ENCODE measurements at regions not wholly inside any gene's neighbourhood (a gene's known extent, or its start where the extent isn't known, plus 50 kb on each side); places are given as distances from the start of the nearest gene placed in this dataset.

DNA sequence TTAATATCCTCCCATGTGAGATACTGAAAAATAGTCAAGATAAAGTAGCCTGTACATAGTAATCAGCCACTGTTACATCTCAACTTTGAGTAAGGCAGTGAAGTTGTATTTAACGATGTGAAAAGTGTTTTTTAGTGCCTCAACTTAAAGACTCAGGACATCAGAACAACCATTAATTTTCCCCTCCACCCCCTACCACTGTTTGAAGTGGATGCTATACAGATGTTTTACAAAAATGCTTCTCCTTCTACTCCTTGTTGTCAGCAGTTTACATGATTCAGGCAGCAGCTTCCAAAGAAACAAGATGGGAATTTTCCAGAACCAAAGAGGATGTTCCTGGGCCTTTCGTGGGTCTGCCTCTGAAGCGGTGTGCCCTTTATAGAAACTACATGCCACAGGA lies 143.6 kb downstream of the RPAP3 start:
- TF ChIP-seq, protein P1, sequence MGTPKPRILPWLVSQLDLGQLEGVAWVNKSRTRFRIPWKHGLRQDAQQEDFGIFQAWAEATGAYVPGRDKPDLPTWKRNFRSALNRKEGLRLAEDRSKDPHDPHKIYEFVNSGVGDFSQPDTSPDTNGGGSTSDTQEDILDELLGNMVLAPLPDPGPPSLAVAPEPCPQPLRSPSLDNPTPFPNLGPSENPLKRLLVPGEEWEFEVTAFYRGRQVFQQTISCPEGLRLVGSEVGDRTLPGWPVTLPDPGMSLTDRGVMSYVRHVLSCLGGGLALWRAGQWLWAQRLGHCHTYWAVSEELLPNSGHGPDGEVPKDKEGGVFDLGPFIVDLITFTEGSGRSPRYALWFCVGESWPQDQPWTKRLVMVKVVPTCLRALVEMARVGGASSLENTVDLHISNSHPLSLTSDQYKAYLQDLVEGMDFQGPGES (IDR thresholded peaks at IDR 0.05; ENCODE audit: low read depth, low read length) = no peak
- TF ChIP-seq ELF1 (IDR thresholded peaks at IDR 0.05) = no peak
- Histone ChIP-seq H3K27ac (ENCODE audit: low read depth in 2 of 2, low read length in 1 of 2) (no peak overlapping the region), H3K4me1 (ENCODE audit: control insufficient read depth in 1 of 2, insufficient read depth in 2 of 2, low read depth in 1 of 2, low read length in 1 of 2) (no peaks in the 10 kb centered on the region), H3K9me2 (no peaks in the 10 kb centered on the region), H3K27me3 (ENCODE audit: insufficient read depth) (peaks cover 16% of the 10 kb centered on the region; the same call in 1 of the 2 replicates), H3K9ac (no peak overlapping the region), H3K4me2 (no peak overlapping the region), H3F3A (replicated peaks; ENCODE audit: insufficient read depth) (no peaks in the 10 kb centered on the region), H3K36me3 (replicated peaks in 1 of 2; ENCODE audit: control insufficient read depth in 1 of 2, insufficient read depth in 2 of 2, low read length in 1 of 2) (no peaks in the 10 kb centered on the region), H4K20me1 (ENCODE audit: insufficient read depth) (no peaks in the 10 kb centered on the region), H3K4me3 (ENCODE audit: low read depth in 2 of 2, low read length in 1 of 2) (no peak overlapping the region), H3K9me3 (no peaks in the 10 kb centered on the region), H2AFZ (ENCODE audit: low read depth) (no peak overlapping the region), H3K79me2 (ENCODE audit: insufficient read depth) (no peaks in the 10 kb centered on the region)
- POLR2A ChIA-PET = no interaction called here
- DNase-seq = no peak
- 23% methylated on average over 3 of the region's 3 CpGs for WGBS (ENCODE audit: low lambda C conversion rate)
- CTCF ChIA-PET = no interaction called here

DNA sequence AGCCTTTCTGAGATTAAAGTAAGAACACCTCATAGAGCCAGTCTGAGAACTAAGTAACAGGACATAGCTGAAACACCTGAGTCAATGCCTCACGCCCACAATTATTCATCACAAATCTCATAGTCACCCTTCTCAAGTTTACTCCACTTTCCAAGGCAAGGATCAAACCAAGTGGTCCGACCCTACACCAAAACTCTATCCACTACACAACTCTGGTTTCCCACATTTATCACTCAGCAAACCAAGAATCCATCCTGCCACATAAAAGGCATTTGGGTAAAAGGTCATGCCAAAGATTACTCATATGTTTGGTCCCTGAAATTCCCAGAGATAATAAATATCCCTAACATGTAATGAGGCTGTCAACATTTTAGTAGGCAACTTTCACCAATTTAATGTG lies 144.1 kb downstream of the RPAP3 start:
- CTCF ChIA-PET = no interaction called here

More for the DNA sequence above, 144.1 kb downstream of the RPAP3 start:
- Histone ChIP-seq H3F3A (replicated peaks; ENCODE audit: insufficient read depth) (no peaks in the 10 kb centered on the region), H3K4me3 (ENCODE audit: low read depth in 2 of 2, low read length in 1 of 2) (no peak overlapping the region), H3K27me3 (ENCODE audit: insufficient read depth) (peaks cover 11% of the 10 kb centered on the region; the same call in 1 of the 2 replicates), H3K79me2 (ENCODE audit: insufficient read depth) (no peaks in the 10 kb centered on the region), H3K4me2 (no peak overlapping the region), H3K4me1 (ENCODE audit: control insufficient read depth in 1 of 2, insufficient read depth in 2 of 2, low read depth in 1 of 2, low read length in 1 of 2) (no peaks in the 10 kb centered on the region), H3K9ac (no peak overlapping the region), H3K36me3 (replicated peaks in 1 of 2; ENCODE audit: control insufficient read depth in 1 of 2, insufficient read depth in 2 of 2, low read length in 1 of 2) (no peaks in the 10 kb centered on the region), H3K9me3 (no peaks in the 10 kb centered on the region), H3K9me2 (no peaks in the 10 kb centered on the region), H2AFZ (ENCODE audit: low read depth) (no peak overlapping the region), H4K20me1 (ENCODE audit: insufficient read depth) (no peaks in the 10 kb centered on the region), H3K27ac (ENCODE audit: low read depth in 2 of 2, low read length in 1 of 2) (no peak overlapping the region)
- DNase-seq = no peak
- TF ChIP-seq, protein P2, sequence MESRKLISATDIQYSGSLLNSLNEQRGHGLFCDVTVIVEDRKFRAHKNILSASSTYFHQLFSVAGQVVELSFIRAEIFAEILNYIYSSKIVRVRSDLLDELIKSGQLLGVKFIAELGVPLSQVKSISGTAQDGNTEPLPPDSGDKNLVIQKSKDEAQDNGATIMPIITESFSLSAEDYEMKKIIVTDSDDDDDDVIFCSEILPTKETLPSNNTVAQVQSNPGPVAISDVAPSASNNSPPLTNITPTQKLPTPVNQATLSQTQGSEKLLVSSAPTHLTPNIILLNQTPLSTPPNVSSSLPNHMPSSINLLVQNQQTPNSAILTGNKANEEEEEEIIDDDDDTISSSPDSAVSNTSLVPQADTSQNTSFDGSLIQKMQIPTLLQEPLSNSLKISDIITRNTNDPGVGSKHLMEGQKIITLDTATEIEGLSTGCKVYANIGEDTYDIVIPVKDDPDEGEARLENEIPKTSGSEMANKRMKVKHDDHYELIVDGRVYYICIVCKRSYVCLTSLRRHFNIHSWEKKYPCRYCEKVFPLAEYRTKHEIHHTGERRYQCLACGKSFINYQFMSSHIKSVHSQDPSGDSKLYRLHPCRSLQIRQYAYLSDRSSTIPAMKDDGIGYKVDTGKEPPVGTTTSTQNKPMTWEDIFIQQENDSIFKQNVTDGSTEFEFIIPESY (IDR thresholded peaks at IDR 0.05; ENCODE audit: borderline replicate concordance, low read depth) = no peak
- TF ChIP-seq, protein P3, sequence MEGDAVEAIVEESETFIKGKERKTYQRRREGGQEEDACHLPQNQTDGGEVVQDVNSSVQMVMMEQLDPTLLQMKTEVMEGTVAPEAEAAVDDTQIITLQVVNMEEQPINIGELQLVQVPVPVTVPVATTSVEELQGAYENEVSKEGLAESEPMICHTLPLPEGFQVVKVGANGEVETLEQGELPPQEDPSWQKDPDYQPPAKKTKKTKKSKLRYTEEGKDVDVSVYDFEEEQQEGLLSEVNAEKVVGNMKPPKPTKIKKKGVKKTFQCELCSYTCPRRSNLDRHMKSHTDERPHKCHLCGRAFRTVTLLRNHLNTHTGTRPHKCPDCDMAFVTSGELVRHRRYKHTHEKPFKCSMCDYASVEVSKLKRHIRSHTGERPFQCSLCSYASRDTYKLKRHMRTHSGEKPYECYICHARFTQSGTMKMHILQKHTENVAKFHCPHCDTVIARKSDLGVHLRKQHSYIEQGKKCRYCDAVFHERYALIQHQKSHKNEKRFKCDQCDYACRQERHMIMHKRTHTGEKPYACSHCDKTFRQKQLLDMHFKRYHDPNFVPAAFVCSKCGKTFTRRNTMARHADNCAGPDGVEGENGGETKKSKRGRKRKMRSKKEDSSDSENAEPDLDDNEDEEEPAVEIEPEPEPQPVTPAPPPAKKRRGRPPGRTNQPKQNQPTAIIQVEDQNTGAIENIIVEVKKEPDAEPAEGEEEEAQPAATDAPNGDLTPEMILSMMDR (IDR thresholded peaks at IDR 0.05) = no peak
- TF ChIP-seq SMC3 (IDR thresholded peaks at IDR 0.05; ENCODE audit: low read depth, low read length) (no peak), FOSL2 (IDR thresholded peaks at IDR 0.05; ENCODE audit: borderline replicate concordance, low read depth) (no peak), EP300 (IDR thresholded peaks at IDR 0.05; ENCODE audit: borderline replicate concordance in 1 of 2, low read depth in 1 of 2, low read length in 1 of 2) (no peak), RFX5 (IDR thresholded peaks at IDR 0.05; ENCODE audit: low read length) (no peak), NFIC (IDR thresholded peaks at IDR 0.05; ENCODE audit: borderline replicate concordance) (no peak), RAD21 (IDR thresholded peaks at IDR 0.05; ENCODE audit: low read length) (no peak), MEF2A (IDR thresholded peaks at IDR 0.05; ENCODE audit: borderline replicate concordance, low read depth) (no peak), SIN3A (IDR thresholded peaks at IDR 0.05; ENCODE audit: borderline replicate concordance, low read depth, low read length) (no peak), YY1 (IDR thresholded peaks at IDR 0.05; ENCODE audit: low read depth) (no peak)
- TF ChIP-seq, protein P4, sequence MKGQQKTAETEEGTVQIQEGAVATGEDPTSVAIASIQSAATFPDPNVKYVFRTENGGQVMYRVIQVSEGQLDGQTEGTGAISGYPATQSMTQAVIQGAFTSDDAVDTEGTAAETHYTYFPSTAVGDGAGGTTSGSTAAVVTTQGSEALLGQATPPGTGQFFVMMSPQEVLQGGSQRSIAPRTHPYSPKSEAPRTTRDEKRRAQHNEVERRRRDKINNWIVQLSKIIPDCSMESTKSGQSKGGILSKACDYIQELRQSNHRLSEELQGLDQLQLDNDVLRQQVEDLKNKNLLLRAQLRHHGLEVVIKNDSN (IDR thresholded peaks at IDR 0.05; ENCODE audit: borderline replicate concordance, low read depth) = no peak
- TF ChIP-seq, protein P5, sequence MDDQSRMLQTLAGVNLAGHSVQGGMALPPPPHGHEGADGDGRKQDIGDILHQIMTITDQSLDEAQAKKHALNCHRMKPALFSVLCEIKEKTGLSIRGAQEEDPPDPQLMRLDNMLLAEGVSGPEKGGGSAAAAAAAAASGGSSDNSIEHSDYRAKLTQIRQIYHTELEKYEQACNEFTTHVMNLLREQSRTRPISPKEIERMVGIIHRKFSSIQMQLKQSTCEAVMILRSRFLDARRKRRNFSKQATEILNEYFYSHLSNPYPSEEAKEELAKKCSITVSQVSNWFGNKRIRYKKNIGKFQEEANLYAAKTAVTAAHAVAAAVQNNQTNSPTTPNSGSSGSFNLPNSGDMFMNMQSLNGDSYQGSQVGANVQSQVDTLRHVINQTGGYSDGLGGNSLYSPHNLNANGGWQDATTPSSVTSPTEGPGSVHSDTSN (IDR thresholded peaks at IDR 0.05) = no peak
- TF ChIP-seq, protein P6, sequence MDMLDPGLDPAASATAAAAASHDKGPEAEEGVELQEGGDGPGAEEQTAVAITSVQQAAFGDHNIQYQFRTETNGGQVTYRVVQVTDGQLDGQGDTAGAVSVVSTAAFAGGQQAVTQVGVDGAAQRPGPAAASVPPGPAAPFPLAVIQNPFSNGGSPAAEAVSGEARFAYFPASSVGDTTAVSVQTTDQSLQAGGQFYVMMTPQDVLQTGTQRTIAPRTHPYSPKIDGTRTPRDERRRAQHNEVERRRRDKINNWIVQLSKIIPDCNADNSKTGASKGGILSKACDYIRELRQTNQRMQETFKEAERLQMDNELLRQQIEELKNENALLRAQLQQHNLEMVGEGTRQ (IDR thresholded peaks at IDR 0.05; ENCODE audit: borderline replicate concordance, low read depth, low read length) = no peak
- 15% methylated on average over 2 of the region's 2 CpGs for WGBS (ENCODE audit: low lambda C conversion rate)
- POLR2A ChIA-PET = no interaction called here

Data from SK-N-SH (cell line).